HepG2 (cell line): ENCODE measurements at regions not wholly inside any gene's neighbourhood (a gene's known extent, or its start where the extent isn't known, plus 50 kb on each side); places are given as distances from the start of the nearest gene placed in this dataset.
A peak's percentile ranks its signal among the peaks of the same experiment; 100 is the strongest.
"Not testable (repeated sequence)": the region's sequence is repeated elsewhere in the genome, so short reads cannot be mapped to it uniquely, and the experiment has no call there.

Source experiments
- ATAC-seq: fragments of 200-7000 bp; cut with Tn5 transposase; 3 replicates; pipeline ENCODE4 v1.9.1; 2020; ENCODE audit warnings: mild to moderate bottlenecking, moderate library complexity
- BruUV-seq: library from RNA; stranded (reverse); fragments of 400-500 nt; replicated peaks from 2 replicates; lab custom pipeline; 2021; lab: Mats Ljungman, UMichigan
- CTCF ChIA-PET: fragments of 300-600 bp; formaldehyde crosslinking; extraction: SDS; loops from one replicate; lab custom pipeline; 2021; ENCODE audit warnings: low total read pairs, inconsistent platforms, low intra/inter-chr PET ratio; lab: Yijun Ruan, JAX
- POLR2A ChIA-PET: fragments of 350-600 bp; sonication (Branson Sonifier 250); formaldehyde crosslinking; loops from one replicate; lab custom pipeline; 2020; ENCODE audit warnings: antibody characterized with exemption, inconsistent platforms; lab: Yijun Ruan, JAX
- DNase-seq: peaks from one replicate; pipeline ENCODE4 v3.0.0-alpha.2; 2015; ENCODE audit warnings: low spot score
- FAIRE-seq: peaks from 3 replicates; lab custom pipeline; 2011; peaks lifted over from hg19 to GRCh38; lab: Jason Lieb, UNC
- H2AFZ ChIP-seq: one replicate; pipeline ENCODE4 v1.6.1; 2011; ENCODE audit warnings: low read length, inconsistent platforms
- H3K27ac ChIP-seq: fragments of 300-600 bp; 3 replicates; pipeline ENCODE4 v1.8.0; 2011; ENCODE audit warnings: mixed run types, mild to moderate bottlenecking, mixed read lengths, low read length, inconsistent platforms; ENCODE audit not compliant: insufficient read depth; ENCODE audit errors: extremely low read length
- H3K27me3 ChIP-seq, 2 experiments: fragments of 200-600 bp in 1 of 2; 2 replicates in 1 of 2; 3 replicates in 1 of 2; pipeline versions ENCODE4 v1.6.0 to v1.8.0; 2011; ENCODE audit warnings: low read length in 2 of 2, mild to moderate bottlenecking in 2 of 2, moderate library complexity in 2 of 2, inconsistent platforms in 1 of 2; ENCODE audit not compliant: insufficient read depth in 2 of 2, control insufficient read depth in 1 of 2
- H3K36me3 ChIP-seq, 2 experiments: fragments of 200-600 bp in 1 of 2; replicated peaks in 1 of 2; 2 replicates in 1 of 2; 3 replicates in 1 of 2; pipeline versions ENCODE4 v1.5.1 to v1.8.0; 2011; ENCODE audit warnings: low read length in 2 of 2, inconsistent platforms in 1 of 2; ENCODE audit not compliant: insufficient read depth in 2 of 2, control insufficient read depth in 1 of 2
- H3K4me1 ChIP-seq: 2 replicates; pipeline ENCODE4 v1.5.1; 2012; ENCODE audit warnings: low read length, inconsistent platforms; ENCODE audit not compliant: insufficient read depth
- H3K4me2 ChIP-seq: 2 replicates; pipeline ENCODE4 v1.6.0; 2011; ENCODE audit warnings: low read depth, low read length, inconsistent platforms
- H3K4me3 ChIP-seq, 3 experiments: fragments of 200-600 bp in 1 of 3; sonication (generic), shearing (Covaris generic) in 1 of 3; replicated peaks in 1 of 3; 2 replicates each; pipeline ENCODE4 v1.5.1; 2011 to 2016; ENCODE audit warnings: low read length in 3 of 3, inconsistent platforms in 2 of 3, low read depth in 2 of 3, mild to moderate bottlenecking in 2 of 3, control low read depth in 1 of 3, mixed read lengths in 1 of 3; ENCODE audit not compliant: insufficient read depth in 1 of 3
- H3K79me2 ChIP-seq: one replicate; pipeline ENCODE4 v1.6.1; 2011; ENCODE audit warnings: low read length, inconsistent platforms; ENCODE audit not compliant: insufficient read depth
- H3K9ac ChIP-seq: 2 replicates; pipeline ENCODE4 v1.6.0; 2011; ENCODE audit warnings: mild to moderate bottlenecking, low read depth, low read length, inconsistent platforms; ENCODE audit not compliant: insufficient read depth
- H3K9me3 ChIP-seq: 2 replicates; pipeline ENCODE4 v1.5.1; 2012; ENCODE audit warnings: mild to moderate bottlenecking, low read length
- H4K20me1 ChIP-seq: 2 replicates; pipeline ENCODE4 v1.6.0; 2011; ENCODE audit warnings: inconsistent platforms, mild to moderate bottlenecking, low read length, moderate library complexity; ENCODE audit not compliant: insufficient read depth
- SOX6 ChIP-seq, 2 experiments: fragments of 450-650 bp in 1 of 2; sonication (generic) in 1 of 2; formaldehyde crosslinking in 1 of 2; IDR thresholded peaks; 2 replicates each; pipeline versions ENCODE4 v1.4.0 to v1.6.1; 2017 to 2020; ENCODE audit warnings: antibody characterized with exemption in 1 of 2, mild to moderate bottlenecking in 1 of 2, missing genetic modification reagents in 1 of 2
- WGBS: methylation state at CpG from one replicate; pipeline ENCODE4 v1.1.6; 2017; ENCODE audit warnings: low lambda C conversion rate; 5-methylcytosine and 5-hydroxymethylcytosine counted together
- in situ Hi-C: cut with HindIII; loops from 2 replicates; pipeline ENCODE4 v1.10.0; 2017; ENCODE audit warnings: low pct_unique_long_range_greater_than_20kb; ENCODE audit not compliant: extremely low pct_ligation_motif_present
- intact Hi-C: fragments of 100-400 bp; cut with micrococcal nuclease; formaldehyde crosslinking; loops from one replicate; pipeline ENCODE4 v1.10.0; 2022; ENCODE audit not compliant: unreplicated experiment
- TF ChIP-seq, protein P1 (sequence below): IDR thresholded peaks from 2 replicates; pipeline ENCODE4 v1.6.1; 2016
- TF ChIP-seq, protein P2 (sequence below): sonication (generic); formaldehyde crosslinking; IDR thresholded peaks from 2 replicates; pipeline ENCODE4 v1.4.0; 2020; ENCODE audit warnings: missing genetic modification reagents

DNA sequence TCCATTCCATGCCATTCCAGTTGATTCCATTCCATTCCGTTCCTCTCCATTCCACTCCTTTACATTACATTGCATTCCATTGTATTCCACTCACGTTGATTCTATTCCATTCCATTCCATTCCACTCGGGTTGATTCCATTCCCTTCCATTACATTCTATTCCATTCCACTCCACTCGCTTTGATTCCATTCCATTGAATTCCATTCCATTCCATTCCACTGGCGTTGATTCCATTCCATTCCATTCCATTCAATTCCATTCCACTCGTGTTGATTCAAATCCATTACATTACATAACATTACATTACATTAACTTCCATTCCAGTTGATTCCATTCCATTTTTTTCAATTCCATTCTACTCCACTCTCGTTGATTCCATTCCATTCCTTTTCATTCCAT, 1142.8 kb downstream of the RPIA start:
- ChIA-PET POLR2A (no interaction called here), CTCF (no interaction called here)
- Histone ChIP-seq H3K4me3 (no peak overlapping the region), H3K9me3 (no peaks in the 10 kb centered on the region), H3K4me2 (no peak overlapping the region), H3K27ac (no peak overlapping the region), H3K27me3 (no peaks in the 10 kb centered on the region), H3K79me2 (no peaks in the 10 kb centered on the region), H3K36me3 (no peaks in the 10 kb centered on the region), H4K20me1 (no peaks in the 10 kb centered on the region), H2AFZ (no peak overlapping the region), H3K9ac (no peak overlapping the region), H3K4me1 (no peaks in the 10 kb centered on the region)
- 3% methylated on average over 7 of the region's 7 CpGs for WGBS
- in situ Hi-C loops, result no loop called here
- no peak for DNase-seq
- no TSS peak for BruUV-seq
- TF ChIP-seq SOX6 (IDR thresholded peaks at IDR 0.05) (peak; percentile 27; the same call in 1 of the 2 replicates), SOX6 (CRISPR knock-in tag; IDR thresholded peaks at IDR 0.05) (no peak)
- TF ChIP-seq, protein P1, sequence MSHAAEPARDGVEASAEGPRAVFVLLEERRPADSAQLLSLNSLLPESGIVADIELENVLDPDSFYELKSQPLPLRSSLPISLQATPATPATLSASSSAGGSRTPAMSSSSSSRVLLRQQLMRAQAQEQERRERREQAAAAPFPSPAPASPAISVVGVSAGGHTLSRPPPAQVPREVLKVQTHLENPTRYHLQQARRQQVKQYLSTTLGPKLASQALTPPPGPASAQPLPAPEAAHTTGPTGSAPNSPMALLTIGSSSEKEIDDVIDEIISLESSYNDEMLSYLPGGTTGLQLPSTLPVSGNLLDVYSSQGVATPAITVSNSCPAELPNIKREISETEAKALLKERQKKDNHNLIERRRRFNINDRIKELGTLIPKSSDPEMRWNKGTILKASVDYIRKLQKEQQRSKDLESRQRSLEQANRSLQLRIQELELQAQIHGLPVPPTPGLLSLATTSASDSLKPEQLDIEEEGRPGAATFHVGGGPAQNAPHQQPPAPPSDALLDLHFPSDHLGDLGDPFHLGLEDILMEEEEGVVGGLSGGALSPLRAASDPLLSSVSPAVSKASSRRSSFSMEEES (CRISPR knock-in tag), result no peak
- no peak for ATAC-seq
- intact Hi-C loops, result no loop called here
- FAIRE-seq, result no peak

DNA sequence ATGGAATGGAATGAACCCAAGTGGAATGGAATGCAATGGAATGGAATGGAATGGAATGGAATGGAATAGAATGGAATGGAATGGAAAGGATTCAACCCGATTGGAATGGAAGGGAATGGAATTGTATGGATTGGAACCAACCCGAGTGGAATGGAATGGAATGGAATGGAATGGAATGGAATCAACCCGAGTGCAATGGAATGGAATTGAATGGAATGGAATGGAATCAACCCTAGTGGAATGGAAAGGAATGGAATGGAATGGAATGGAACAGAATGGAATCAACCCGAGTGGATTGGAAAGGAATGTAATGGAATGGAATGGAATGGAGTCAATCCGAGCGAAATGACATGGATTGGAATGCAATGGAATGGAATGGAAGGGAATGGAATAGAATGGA, 1144.9 kb downstream of the RPIA start:
- ATAC-seq, result peak; percentile 75
- POLR2A ChIA-PET, H3K27ac ChIP-seq, H2AFZ ChIP-seq, H3K4me3 ChIP-seq, H3K79me2 ChIP-seq, H3K4me2 ChIP-seq, CTCF ChIA-PET, H3K27me3 ChIP-seq, intact Hi-C loops, H3K4me1 ChIP-seq, BruUV-seq: not testable (repeated sequence)
- 2% methylated on average over 6 of the region's 6 CpGs for WGBS
- TF ChIP-seq, protein P2, sequence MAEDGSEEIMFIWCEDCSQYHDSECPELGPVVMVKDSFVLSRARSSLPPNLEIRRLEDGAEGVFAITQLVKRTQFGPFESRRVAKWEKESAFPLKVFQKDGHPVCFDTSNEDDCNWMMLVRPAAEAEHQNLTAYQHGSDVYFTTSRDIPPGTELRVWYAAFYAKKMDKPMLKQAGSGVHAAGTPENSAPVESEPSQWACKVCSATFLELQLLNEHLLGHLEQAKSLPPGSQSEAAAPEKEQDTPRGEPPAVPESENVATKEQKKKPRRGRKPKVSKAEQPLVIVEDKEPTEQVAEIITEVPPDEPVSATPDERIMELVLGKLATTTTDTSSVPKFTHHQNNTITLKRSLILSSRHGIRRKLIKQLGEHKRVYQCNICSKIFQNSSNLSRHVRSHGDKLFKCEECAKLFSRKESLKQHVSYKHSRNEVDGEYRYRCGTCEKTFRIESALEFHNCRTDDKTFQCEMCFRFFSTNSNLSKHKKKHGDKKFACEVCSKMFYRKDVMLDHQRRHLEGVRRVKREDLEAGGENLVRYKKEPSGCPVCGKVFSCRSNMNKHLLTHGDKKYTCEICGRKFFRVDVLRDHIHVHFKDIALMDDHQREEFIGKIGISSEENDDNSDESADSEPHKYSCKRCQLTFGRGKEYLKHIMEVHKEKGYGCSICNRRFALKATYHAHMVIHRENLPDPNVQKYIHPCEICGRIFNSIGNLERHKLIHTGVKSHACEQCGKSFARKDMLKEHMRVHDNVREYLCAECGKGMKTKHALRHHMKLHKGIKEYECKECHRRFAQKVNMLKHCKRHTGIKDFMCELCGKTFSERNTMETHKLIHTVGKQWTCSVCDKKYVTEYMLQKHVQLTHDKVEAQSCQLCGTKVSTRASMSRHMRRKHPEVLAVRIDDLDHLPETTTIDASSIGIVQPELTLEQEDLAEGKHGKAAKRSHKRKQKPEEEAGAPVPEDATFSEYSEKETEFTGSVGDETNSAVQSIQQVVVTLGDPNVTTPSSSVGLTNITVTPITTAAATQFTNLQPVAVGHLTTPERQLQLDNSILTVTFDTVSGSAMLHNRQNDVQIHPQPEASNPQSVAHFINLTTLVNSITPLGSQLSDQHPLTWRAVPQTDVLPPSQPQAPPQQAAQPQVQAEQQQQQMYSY (CRISPR knock-in tag), result 0 out of 2 replicates have a peak, but pooled peaks have one; percentile 20
- TF ChIP-seq, all 625 proteins: peak for 1; not testable (repeated sequence) for 624
- H4K20me1 ChIP-seq, H3K9me3 ChIP-seq, H3K9ac ChIP-seq, H3K36me3 ChIP-seq, in situ Hi-C loops, FAIRE-seq: not testable (repeated sequence)
- peak; percentile 44 for DNase-seq
